Endothelial cell of umbilical vein (primary cell): ENCODE measurements at regions not wholly inside any gene's neighbourhood (a gene's known extent, or its start where the extent isn't known, plus 50 kb on each side); places are given as distances from the start of the nearest gene placed in this dataset.

Experiments used
- MAX ChIP-seq: IDR thresholded peaks from 2 replicates; pipeline ENCODE4 v1.6.1; 2011; ENCODE audit not compliant: insufficient read depth, insufficient read length
- TF ChIP-seq, protein P1 (sequence below), 2 donors: IDR thresholded peaks; 1 replicate in 1 of 2; 2 replicates in 1 of 2; pipeline ENCODE4 v1.5.1; 2011; ENCODE audit warnings: low read length in 2 of 2, mild to moderate bottlenecking in 2 of 2, moderate library complexity in 2 of 2, control low read depth in 1 of 2, inconsistent platforms in 1 of 2, low read depth in 1 of 2; ENCODE audit not compliant: insufficient read depth in 1 of 2; ENCODE audit errors: extremely low read depth in 1 of 2

DNA sequence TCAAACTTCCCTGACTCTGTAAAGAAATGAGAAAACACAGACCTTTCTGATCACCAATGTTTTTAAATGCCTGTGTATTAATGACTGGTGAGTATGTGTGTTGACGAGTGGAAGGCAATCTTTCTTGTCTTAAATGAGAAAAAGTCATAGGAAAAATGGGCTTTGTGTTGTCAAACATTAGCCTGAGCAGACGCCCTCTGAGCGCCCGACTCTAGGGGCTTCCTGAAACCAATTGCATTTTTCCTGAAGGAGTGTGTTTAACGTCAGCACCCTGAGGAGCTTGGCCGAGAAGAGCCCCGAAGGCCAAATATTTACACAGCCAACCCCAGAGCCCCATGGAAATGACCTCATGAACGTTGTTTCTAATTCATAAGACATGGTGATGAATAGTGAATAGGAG is 154.3 kb downstream of the PHF2 start:
- TF ChIP-seq, protein P1, sequence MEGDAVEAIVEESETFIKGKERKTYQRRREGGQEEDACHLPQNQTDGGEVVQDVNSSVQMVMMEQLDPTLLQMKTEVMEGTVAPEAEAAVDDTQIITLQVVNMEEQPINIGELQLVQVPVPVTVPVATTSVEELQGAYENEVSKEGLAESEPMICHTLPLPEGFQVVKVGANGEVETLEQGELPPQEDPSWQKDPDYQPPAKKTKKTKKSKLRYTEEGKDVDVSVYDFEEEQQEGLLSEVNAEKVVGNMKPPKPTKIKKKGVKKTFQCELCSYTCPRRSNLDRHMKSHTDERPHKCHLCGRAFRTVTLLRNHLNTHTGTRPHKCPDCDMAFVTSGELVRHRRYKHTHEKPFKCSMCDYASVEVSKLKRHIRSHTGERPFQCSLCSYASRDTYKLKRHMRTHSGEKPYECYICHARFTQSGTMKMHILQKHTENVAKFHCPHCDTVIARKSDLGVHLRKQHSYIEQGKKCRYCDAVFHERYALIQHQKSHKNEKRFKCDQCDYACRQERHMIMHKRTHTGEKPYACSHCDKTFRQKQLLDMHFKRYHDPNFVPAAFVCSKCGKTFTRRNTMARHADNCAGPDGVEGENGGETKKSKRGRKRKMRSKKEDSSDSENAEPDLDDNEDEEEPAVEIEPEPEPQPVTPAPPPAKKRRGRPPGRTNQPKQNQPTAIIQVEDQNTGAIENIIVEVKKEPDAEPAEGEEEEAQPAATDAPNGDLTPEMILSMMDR (IDR thresholded peaks at IDR 0.05; ENCODE audit: extremely low read depth in 1 of 2, insufficient read depth in 1 of 2, low read depth in 1 of 2, low read length in 2 of 2), result no peak
- TF ChIP-seq MAX, result no peak
